GM21528 (cell line): ENCODE measurements at regions not wholly inside any gene's neighbourhood (a gene's known extent, or its start where the extent isn't known, plus 50 kb on each side); places are given as distances from the start of the nearest gene placed in this dataset.

Experiments
- ATAC-seq: cut with Tn5 transposase; IDR thresholded peaks from one replicate; pipeline ENCODE4 v1.9.1; 2021; ENCODE audit warnings: mild to moderate bottlenecking, moderate library complexity; ENCODE audit not compliant: unreplicated experiment, low FRiP score

GRCh38 chr10:29767968-29768367, 133.2 kb upstream of the SVIL start:
- no peak for ATAC-seq

- ATAC-seq: no peak
Observed at GRCh38 chr10:29766753-29767152, 132.0 kb upstream of the SVIL start.

GRCh38 chr10:29765330-29765729, 130.6 kb upstream of the SVIL start:
- ATAC-seq: no peak

GRCh38 chr10:29763396-29763795, 128.6 kb upstream of the SVIL start:
- ATAC-seq: no peak

GRCh38 chr10:29761916-29762315, 127.1 kb upstream of the SVIL start:
- no peak for ATAC-seq

- ATAC-seq: no peak
Observed at GRCh38 chr10:29760138-29760900, 125.5 kb upstream of the SVIL start.

GRCh38 chr10:29757551-29758297, 123.0 kb upstream of the SVIL start:
- no peak for ATAC-seq

GRCh38 chr10:29756451-29756850, 121.7 kb upstream of the SVIL start:
- ATAC-seq: no peak

GRCh38 chr10:29753283-29753682, 118.5 kb upstream of the SVIL start:
- no peak for ATAC-seq

GRCh38 chr10:29751684-29752083, 116.9 kb upstream of the SVIL start:
- ATAC-seq: no peak

GRCh38 chr10:29751240-29751639, 116.5 kb upstream of the SVIL start:
- ATAC-seq: no peak

- ATAC-seq: no peak
Observed at GRCh38 chr10:29749150-29749549, 114.4 kb upstream of the SVIL start.

- ATAC-seq: no peak
Observed at GRCh38 chr10:29748109-29748650, 113.4 kb upstream of the SVIL start.

- no peak for ATAC-seq
Observed at GRCh38 chr10:29746080-29746797, 111.5 kb upstream of the SVIL start.

- ATAC-seq: no peak
Observed at GRCh38 chr10:29740981-29741545, 106.3 kb upstream of the SVIL start.

- ATAC-seq: no peak
Observed at GRCh38 chr10:29738341-29738740, 103.6 kb upstream of the SVIL start.

- ATAC-seq: no peak
Observed at GRCh38 chr10:29737074-29737593, 102.4 kb upstream of the SVIL start.

GRCh38 chr10:29736366-29737073, 101.7 kb upstream of the SVIL start:
- no peak for ATAC-seq

GRCh38 chr10:29735628-29736365, 101.0 kb upstream of the SVIL start:
- ATAC-seq: peak; percentile 83
